GM12873 (cell line): ENCODE measurements at regions not wholly inside any gene's neighbourhood (a gene's known extent, or its start where the extent isn't known, plus 50 kb on each side); places are given as distances from the start of the nearest gene placed in this dataset.
A peak's percentile ranks its signal among the peaks of the same experiment; 100 is the strongest.

Source experiments
- TF ChIP-seq, protein P1 (sequence below): IDR thresholded peaks from 2 replicates; pipeline ENCODE4 v1.5.1; 2012; ENCODE audit warnings: low read depth, mild to moderate bottlenecking, moderate library complexity, low read length, control low read depth; ENCODE audit not compliant: insufficient read depth; ENCODE audit errors: missing control alignments

DNA sequence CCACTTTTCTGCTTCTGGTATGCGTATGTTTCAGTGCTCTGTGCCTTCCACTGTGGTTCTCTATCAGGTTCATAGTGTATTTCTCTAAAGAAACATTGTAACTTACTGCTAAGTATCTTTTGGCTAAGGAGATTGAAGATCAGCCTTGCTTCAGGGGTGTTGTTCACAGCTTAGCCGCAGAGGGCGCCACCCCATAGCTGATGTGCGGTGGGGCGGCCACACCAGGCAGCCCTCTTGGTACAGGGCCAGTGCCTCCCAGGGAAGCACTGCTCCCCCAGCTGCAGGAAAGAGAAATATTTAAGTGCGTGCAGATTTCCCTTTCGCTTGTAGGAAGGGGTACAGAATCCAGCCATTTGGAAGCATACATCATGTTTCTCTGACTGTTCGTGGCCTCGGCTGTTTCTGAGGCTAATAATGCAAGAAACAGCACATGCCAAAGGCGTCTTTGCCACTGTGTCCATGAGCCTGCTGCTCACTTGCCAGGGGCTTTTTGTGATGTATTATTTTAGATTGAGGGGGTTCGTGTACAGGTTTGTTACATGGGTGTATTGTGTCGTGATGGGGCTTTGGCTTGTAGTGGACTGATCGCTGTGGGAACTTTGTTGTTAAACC lies 67.2 kb downstream of the CDRT15L2 start:
- TF ChIP-seq, protein P1, sequence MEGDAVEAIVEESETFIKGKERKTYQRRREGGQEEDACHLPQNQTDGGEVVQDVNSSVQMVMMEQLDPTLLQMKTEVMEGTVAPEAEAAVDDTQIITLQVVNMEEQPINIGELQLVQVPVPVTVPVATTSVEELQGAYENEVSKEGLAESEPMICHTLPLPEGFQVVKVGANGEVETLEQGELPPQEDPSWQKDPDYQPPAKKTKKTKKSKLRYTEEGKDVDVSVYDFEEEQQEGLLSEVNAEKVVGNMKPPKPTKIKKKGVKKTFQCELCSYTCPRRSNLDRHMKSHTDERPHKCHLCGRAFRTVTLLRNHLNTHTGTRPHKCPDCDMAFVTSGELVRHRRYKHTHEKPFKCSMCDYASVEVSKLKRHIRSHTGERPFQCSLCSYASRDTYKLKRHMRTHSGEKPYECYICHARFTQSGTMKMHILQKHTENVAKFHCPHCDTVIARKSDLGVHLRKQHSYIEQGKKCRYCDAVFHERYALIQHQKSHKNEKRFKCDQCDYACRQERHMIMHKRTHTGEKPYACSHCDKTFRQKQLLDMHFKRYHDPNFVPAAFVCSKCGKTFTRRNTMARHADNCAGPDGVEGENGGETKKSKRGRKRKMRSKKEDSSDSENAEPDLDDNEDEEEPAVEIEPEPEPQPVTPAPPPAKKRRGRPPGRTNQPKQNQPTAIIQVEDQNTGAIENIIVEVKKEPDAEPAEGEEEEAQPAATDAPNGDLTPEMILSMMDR = peak; percentile 60

DNA sequence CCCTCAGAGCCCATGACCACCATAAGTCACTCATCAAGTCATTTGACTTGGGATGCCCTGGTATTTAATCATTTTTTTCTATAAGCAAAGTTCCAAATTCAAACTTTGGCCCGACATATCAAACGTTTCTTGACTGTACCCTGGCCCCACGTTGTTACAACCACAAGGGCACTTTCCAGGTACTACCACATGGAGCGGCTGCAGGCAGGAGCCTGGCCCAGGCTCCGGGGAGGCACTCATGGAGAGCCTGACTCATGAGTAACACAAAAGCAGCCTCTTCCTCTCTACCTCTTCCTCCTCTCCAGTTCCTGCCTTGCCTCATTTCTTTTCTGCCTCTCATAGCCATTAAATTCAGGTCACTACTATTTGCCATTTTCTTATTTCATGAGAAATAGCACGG lies 87.2 kb downstream of the CDRT15L2 start:
- TF ChIP-seq, protein P1 = peak; percentile 12

DNA sequence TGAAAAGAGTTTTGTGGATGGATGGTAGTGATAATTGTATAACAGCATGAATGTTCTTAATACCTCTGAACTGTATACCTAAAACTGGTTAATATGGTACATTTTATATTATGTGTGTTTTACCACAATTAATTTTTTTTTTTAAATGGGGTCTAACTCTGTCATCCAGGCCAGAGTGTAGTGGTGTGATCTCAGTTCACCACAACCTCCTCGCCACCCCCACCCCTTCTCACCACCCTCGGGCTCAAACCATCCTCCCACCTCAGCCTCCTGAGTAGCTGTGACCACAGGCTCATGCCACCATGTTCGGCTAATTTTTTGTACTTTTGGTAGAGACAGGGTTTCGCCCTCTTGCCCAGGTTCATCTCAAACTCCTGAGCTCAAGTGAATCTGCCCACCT lies 123.2 kb downstream of the CDRT15L2 start:
- TF ChIP-seq, protein P1 = no peak

DNA sequence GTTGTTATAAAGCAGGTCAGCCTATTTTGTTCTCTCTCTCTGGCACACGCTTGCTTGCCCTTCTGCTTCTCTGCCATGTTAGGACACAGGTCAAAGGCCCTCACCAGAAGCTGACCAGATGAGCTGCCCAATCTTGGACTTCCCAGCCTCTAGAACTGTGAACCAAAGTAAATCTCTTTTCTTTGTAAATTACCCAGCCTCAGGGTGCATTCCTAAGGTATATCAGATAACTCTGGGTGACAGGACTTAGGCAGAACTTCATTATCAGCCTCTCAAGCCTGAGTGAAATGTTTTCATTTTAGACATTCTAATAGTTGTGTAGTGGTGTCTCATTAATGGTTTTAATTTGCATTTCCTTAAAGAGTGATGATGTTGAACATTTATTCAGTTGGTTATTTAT lies 124.3 kb downstream of the CDRT15L2 start:
- TF ChIP-seq, protein P1 = no peak

DNA sequence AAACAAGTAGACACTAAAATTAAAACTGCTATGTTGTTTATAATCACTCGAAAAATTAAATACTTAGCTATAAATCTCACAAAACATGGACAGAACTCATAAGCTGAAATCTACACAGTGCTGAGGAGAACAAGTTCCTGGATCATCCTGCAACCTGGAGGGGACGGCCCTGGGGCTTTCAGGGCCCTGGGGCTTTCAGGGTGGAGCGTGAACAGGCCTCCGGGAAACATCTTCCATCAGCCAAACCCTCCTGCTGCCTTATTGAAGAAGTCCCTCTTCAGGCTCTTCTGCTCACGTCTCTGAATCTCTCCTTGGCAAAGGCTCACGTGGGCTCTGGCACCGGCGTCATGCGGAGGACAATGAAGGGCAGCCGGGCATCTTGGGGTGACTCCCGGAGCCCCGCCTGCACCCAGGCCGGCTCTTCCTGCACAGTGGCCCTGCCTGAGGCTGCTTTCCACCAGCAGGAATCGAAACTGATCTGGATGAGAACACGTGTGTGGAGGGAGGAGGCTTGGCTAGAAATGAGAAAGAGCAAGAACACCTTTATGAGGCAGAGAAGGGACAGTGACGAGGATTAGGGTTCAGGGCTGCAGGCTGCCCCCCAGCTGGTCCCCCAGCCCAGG lies 127.3 kb downstream of the CDRT15L2 start:
- TF ChIP-seq, protein P1 = no peak

DNA sequence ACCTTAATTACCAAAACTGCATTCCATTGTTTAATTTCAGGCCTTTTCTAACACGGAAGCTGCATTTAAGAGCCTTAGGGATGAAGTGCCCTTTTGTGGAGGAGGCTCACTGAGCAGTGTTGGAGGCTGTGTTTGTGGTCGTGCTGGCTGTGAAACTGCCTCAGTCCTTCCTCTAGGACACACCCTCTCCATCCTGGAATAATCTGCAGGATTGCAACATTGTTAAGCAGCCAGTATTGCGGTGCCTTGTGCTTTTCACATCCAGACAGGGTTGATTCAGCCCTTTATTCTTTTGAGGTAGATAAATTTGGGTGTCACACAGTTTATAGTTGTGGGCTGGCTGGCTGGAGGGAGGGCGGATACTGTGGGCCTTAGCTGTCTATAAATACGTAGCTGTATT lies 141.6 kb downstream of the CDRT15L2 start:
- TF ChIP-seq, protein P1 = no peak

DNA sequence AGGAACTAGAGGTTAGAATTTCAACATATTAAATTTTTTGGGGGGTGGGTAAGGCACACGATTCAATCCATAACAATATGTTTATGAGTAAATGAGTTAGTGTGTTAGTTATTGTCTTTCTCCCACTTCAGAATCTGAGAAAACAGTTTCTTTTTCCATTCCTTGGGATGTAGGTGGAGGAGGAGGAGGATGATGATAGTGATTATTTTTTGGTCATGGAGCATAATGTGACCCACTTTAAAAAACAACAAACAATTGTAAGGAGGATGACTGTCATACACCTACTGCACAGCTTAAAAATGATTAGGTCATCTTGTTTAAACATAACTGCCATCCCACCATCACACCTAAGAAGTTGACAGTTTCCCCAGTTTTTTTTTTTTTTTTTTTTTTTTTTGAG lies 148.7 kb downstream of the CDRT15L2 start:
- TF ChIP-seq, protein P1 = no peak
